Skeletal muscle satellite cell (primary cell): ENCODE measurements at regions not wholly inside any gene's neighbourhood (a gene's known extent, or its start where the extent isn't known, plus 50 kb on each side); places are given as distances from the start of the nearest gene placed in this dataset.

Source experiments
- H3K27me3 ChIP-seq: 2 replicates; pipeline ENCODE4 v1.7.0; 2013; ENCODE audit warnings: low read length; ENCODE audit not compliant: control insufficient read depth, insufficient read depth
- H3K36me3 ChIP-seq: 2 replicates; pipeline ENCODE4 v1.7.0; 2013; ENCODE audit warnings: mild to moderate bottlenecking, control low read depth, low read length; ENCODE audit not compliant: insufficient read depth
- H3K4me1 ChIP-seq: 2 replicates; pipeline ENCODE4 v1.7.0; 2013; ENCODE audit warnings: low read length; ENCODE audit not compliant: control insufficient read depth, insufficient read depth
- H3K4me2 ChIP-seq: 2 replicates; pipeline ENCODE4 v1.7.0; 2013; ENCODE audit warnings: mild to moderate bottlenecking, low read length
- H3K4me3 ChIP-seq: 2 replicates; pipeline ENCODE4 v1.7.0; 2013; ENCODE audit warnings: low read length
- H3K9ac ChIP-seq: 2 replicates; pipeline ENCODE4 v1.7.0; 2013; ENCODE audit warnings: mild to moderate bottlenecking, low read depth, low read length, moderate library complexity
- H3K9me3 ChIP-seq: replicated peaks from 2 replicates; pipeline ENCODE4 v1.7.0; 2013; ENCODE audit warnings: mild to moderate bottlenecking, control low read depth, low read length

DNA sequence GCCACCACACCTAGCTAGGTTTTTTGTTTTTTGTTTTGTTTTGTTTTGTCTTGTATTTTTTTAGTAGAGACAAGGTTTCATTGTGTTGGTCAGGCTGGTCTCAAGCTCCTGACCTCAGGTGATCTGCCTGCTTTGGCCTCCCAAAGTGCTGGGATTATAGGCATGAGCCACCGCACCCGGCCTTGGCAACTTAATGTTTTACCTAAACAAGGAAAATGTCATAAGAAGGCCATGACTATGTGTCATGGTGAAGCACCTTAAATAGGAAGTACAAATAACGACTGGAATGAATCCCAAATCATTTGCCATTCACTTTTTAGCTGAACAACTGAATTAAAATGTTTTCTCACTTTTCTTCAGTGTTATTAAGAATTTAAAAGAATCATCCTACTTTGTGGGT is 465.2 kb downstream of the KCTD12 start:
- H3K4me2 ChIP-seq, result no peak overlapping the region
- no peak overlapping the region for H3K4me3 ChIP-seq
- H3K27me3 ChIP-seq, result no peaks in the 10 kb centered on the region
- H3K9ac ChIP-seq, result no peak overlapping the region
- peaks cover 6% of the 10 kb centered on the region for H3K4me1 ChIP-seq
- no peaks in the 10 kb centered on the region for H3K36me3 ChIP-seq
- H3K9me3 ChIP-seq, result no peaks in the 10 kb centered on the region

DNA sequence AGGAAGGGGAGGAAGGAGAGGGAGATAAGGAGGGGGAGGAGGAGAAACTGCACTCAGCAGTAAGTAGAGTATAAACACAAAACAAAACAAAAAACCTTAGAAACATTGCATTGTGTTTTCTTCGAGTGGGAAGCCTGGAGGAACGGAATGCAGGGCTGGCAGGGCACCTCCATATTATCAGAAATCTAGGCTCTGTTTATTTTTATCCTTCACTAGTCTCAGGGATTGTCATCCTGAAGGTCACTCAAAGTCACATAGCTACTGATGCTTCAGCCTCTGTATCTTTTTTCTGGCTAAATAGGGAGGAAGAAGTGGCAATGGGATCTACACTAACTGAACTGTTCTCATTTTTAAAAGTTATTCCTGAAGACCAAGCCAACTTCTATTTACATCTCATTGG is 467.8 kb downstream of the KCTD12 start:
- Histone ChIP-seq H3K4me3 (no peak overlapping the region), H3K4me2 (no peak overlapping the region), H3K9ac (no peak overlapping the region), H3K4me1 (no peaks in the 10 kb centered on the region), H3K36me3 (no peaks in the 10 kb centered on the region), H3K27me3 (no peaks in the 10 kb centered on the region), H3K9me3 (no peaks in the 10 kb centered on the region)

DNA sequence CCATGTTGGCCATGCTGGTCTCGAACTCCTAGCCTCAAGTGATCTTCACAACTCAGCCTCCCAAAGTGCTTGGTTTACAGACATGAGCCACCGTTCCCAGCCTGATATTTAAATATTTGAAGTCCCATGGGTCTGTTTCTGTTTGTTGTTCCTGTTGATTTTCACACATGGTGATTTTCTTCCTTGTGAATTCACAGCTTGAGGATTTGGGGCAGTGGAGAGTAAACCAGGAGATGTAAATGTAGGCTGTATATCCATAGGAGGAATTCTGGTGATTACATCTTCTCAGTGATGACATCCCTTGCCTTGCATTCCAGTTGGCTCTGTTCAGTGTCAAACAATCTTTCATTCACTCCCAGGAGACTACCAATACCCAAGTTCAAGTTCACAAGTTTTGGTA is 471.9 kb downstream of the KCTD12 start:
- no peaks in the 10 kb centered on the region for H3K9me3 ChIP-seq
- H3K27me3 ChIP-seq, result no peaks in the 10 kb centered on the region

DNA sequence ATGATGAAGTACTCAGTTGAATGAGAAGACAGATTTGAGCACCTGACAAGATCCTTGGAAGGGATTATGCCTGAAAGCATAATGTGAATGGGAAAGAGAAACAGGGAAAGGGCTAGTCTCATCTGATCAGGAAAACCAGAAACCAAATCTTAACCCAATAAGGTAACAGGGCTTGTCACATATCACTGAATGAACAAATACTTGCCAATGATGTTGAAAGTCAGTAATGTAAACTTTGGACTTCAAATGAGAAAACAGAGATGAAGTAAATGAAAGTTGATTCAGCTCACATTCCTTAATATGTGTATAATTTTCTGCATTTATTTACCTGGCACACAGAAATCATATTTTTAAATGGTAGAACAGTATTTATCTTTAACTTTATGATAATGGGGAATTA is 480.0 kb downstream of the KCTD12 start:
- Histone ChIP-seq H3K9ac (no peak overlapping the region), H3K27me3 (no peaks in the 10 kb centered on the region), H3K36me3 (no peaks in the 10 kb centered on the region), H3K4me1 (no peaks in the 10 kb centered on the region), H3K4me3 (no peak overlapping the region), H3K9me3 (no peaks in the 10 kb centered on the region), H3K4me2 (no peak overlapping the region)

More for the DNA sequence above, 471.9 kb downstream of the KCTD12 start:
- Histone ChIP-seq H3K9ac (no peak overlapping the region), H3K4me3 (no peak overlapping the region), H3K36me3 (no peaks in the 10 kb centered on the region), H3K4me2 (no peak overlapping the region), H3K4me1 (no peaks in the 10 kb centered on the region)

DNA sequence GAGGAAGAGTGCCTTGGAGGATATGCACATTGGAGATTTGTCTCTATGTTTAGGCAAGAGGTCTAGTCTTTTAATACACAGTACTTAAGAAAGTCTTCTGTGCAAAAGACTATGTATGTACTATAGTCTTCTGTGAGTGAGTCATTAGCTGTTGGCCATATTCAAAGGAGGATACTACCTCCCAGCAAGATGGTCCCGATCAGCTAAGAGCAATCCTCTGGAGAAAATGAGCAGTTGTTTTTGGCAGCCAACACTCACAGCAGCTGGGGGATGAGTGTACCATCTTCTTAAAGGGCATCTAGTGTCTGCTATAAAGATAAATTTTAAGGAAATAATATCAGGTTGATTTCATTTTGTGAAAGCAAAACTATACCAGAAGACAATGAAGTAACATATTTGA is 487.8 kb downstream of the KCTD12 start:
- no peak overlapping the region for H3K4me2 ChIP-seq
- no peak overlapping the region for H3K9ac ChIP-seq
- no peaks in the 10 kb centered on the region for H3K27me3 ChIP-seq
- no peaks in the 10 kb centered on the region for H3K36me3 ChIP-seq
- peaks cover 4% of the 10 kb centered on the region for H3K4me1 ChIP-seq
- no peaks in the 10 kb centered on the region for H3K9me3 ChIP-seq
- no peak overlapping the region for H3K4me3 ChIP-seq

DNA sequence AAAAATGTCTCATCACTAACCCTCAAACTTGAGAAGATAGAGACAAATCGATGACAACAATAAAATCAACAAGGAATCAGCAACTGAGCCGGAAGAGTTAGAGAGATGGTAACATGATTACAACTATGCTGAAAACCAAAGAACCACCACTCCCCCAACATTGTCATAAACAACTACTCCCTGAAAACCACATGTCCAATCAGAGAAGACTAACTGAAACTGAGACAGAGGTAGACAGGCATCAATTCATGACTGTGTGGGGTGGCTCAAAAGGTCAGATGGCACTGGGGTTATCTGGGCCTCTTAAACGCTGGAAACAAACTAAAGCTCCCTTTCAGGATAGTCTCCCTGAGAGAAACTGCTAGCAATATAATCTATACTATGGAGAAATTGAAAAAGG is 488.8 kb downstream of the KCTD12 start:
- H3K4me2 ChIP-seq, result no peak overlapping the region
- no peaks in the 10 kb centered on the region for H3K36me3 ChIP-seq
- no peaks in the 10 kb centered on the region for H3K9me3 ChIP-seq
- no peak overlapping the region for H3K9ac ChIP-seq
- H3K4me3 ChIP-seq, result no peak overlapping the region
- H3K27me3 ChIP-seq, result no peaks in the 10 kb centered on the region
- H3K4me1 ChIP-seq, result peaks cover 4% of the 10 kb centered on the region

DNA sequence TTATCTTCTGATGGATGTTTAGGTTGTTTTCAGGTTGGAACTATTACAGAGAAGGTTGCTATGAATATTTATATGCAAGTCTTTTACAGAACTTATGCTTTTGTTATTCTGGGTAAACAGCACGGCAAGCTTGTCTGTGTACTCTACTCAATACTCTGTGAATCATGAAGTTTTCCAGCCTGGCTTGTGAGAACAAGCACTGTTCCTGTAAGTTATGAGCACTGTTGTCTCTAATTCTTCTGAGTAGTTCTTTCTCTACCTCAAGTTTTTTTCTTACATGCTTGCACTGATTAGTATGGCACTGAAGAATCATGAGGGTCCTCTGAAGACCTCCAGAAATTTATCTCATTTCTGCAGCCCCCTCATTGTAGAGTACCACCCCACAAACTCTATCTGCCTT is 496.9 kb downstream of the KCTD12 start:
- Histone ChIP-seq H3K27me3 (peaks cover 10% of the 10 kb centered on the region), H3K4me3 (no peak overlapping the region), H3K4me2 (no peak overlapping the region), H3K9ac (no peak overlapping the region), H3K4me1 (peaks cover 17% of the 10 kb centered on the region), H3K9me3 (no peaks in the 10 kb centered on the region), H3K36me3 (no peaks in the 10 kb centered on the region)

DNA sequence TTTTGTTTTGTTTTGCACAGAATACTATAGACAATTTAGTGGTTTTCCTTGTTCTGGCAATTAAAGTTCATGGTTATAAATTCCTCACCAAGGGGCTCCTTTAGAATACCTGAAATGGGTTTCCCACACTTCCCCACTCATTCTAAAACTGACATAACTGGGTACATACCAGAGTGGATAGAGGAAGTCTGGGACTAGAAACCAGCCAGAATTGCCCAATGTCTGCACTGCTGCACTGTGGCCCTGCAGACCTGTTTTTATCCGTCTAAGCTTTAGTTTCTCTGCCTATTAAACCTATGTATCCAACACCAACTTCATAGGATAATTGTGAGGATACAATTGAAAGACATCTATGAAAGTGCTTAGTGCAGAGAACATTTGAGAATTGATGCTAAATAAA is 498.6 kb downstream of the KCTD12 start:
- H3K36me3 ChIP-seq, result no peaks in the 10 kb centered on the region
- no peak overlapping the region for H3K4me3 ChIP-seq
- peaks cover 30% of the 10 kb centered on the region for H3K4me1 ChIP-seq
- H3K9me3 ChIP-seq, result no peaks in the 10 kb centered on the region
- H3K27me3 ChIP-seq, result peaks cover 10% of the 10 kb centered on the region
- no peak overlapping the region for H3K4me2 ChIP-seq
- no peak overlapping the region for H3K9ac ChIP-seq

DNA sequence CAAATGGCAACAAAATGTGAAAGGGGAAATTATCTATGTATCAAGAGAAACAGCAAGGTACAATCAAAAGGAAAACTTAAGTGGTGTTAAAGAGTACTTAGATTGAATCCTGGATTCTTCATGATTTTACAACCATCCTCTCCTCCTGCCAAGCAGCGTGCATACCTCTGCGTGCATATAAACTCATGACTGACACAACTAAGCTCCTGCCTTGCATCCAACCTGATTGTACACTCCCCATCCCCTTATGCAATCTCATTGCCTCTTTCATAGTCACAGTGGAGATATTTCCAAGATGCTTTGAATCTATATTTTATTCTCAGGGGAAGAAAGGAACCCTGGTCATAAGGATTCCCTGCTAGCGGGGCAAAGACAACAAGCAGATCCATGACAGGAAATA is 499.9 kb downstream of the KCTD12 start:
- peaks cover 30% of the 10 kb centered on the region for H3K4me1 ChIP-seq
- H3K4me2 ChIP-seq, result no peak overlapping the region
- no peak overlapping the region for H3K9ac ChIP-seq
- H3K27me3 ChIP-seq, result peaks cover 10% of the 10 kb centered on the region
- H3K36me3 ChIP-seq, result no peaks in the 10 kb centered on the region
- H3K9me3 ChIP-seq, result no peaks in the 10 kb centered on the region
- no peak overlapping the region for H3K4me3 ChIP-seq

DNA sequence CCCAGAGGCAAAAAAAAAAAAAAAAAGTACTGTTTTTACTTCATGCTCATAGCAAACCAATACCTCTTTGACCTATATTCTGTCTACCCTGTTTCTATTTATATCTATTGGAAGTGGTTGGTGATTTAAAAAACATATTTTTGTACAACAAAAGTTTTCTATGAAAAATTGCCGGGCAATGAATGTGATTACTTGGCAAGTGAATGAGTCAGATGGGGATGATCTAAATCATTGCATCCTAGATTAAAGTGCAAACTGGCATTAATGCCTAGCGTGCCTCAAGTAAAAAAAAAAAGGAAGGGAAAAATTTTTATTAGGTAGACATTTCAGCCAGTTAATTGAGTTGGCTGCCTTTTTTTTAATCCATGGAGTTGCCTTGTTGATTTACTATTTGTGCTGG is 500.6 kb downstream of the KCTD12 start:
- H3K4me1 ChIP-seq, result peaks cover 33% of the 10 kb centered on the region
- H3K9ac ChIP-seq, result no peak overlapping the region
- H3K27me3 ChIP-seq, result peaks cover 10% of the 10 kb centered on the region
- H3K9me3 ChIP-seq, result no peaks in the 10 kb centered on the region
- H3K4me2 ChIP-seq, result no peak overlapping the region
- no peaks in the 10 kb centered on the region for H3K36me3 ChIP-seq
- no peak overlapping the region for H3K4me3 ChIP-seq

DNA sequence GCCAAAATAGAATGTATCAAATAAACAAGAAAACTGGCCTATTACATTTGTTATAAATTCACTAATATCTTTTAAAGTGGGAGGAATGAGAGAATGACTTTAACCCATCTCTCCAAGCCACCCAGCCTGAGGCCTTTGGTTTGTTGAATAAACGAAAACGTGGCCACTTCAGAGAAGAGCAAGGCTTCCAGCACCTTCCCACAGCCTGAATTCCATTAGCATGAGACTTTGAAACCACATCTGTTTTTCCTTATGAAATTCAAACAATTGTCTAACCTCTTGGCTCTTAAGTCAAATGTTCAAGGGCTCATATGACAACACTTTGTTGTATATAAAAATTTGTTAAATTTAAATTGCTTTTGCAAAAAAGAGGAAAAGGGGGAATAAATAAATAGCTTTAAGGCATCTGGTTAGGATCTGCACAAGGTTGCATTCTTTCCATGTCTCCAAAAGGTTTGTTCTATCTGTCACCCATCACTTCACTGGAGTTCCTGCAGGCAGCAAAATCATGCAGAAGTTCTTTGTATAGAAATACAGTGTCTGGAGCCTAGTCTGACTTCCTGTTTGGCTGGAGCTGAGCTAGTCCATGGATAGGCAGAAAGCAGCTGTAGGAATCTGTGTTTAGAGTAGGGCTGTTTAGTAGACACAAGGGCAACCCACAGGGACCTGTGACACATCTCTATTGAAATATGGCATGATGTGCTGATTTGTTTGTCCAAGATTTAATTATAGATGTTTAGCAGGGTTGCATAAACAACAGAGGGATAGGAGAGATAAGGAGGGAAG is 502.3 kb downstream of the KCTD12 start:
- H3K9me3 ChIP-seq, result no peaks in the 10 kb centered on the region
- peaks cover 5% of the 10 kb centered on the region for H3K27me3 ChIP-seq
- peaks cover 33% of the 10 kb centered on the region for H3K4me1 ChIP-seq
- peak overlapping the region; percentile 43 for H3K9ac ChIP-seq
- peak overlapping the region; percentile 50 for H3K4me2 ChIP-seq
- no peak overlapping the region for H3K4me3 ChIP-seq
- H3K36me3 ChIP-seq, result no peaks in the 10 kb centered on the region

DNA sequence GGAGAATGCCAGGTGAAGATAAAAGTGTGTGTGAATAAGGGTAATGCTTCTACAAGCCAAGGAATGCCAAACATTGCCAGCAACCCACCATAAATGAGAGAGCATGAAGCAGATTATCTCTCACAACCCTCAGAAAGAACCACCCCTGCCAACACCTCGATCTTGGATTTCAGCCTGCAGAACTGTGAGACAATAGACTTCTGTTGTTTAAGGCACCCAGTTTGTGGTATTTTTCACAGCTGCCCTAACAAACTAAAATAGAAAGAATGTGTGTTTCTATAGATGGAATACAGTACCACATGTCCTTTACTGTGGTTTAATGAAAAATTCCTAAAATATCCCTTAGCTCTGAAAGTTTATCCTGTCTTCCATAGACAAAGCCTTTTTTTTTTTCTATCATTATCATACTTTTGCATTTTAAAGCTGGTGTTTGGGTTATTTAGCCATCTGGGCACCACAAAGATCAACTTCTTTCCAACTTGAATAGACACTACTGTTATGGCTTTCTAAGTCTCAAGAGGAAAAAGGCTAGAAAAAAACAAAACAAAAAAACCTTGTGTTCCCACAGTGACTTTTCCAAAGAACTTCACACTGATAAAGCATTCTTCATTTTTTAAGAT is 505.6 kb downstream of the KCTD12 start:
- H3K36me3 ChIP-seq, result no peaks in the 10 kb centered on the region
- no peaks in the 10 kb centered on the region for H3K27me3 ChIP-seq
- H3K9ac ChIP-seq, result no peak overlapping the region
- no peak overlapping the region for H3K4me3 ChIP-seq
- no peak overlapping the region for H3K4me2 ChIP-seq
- H3K9me3 ChIP-seq, result no peaks in the 10 kb centered on the region
- peaks cover 27% of the 10 kb centered on the region for H3K4me1 ChIP-seq
